ENCODE measurements at regions not wholly inside any gene's neighbourhood (a gene's known extent, or its start where the extent isn't known, plus 50 kb on each side); places are given as distances from the start of the nearest gene placed in this dataset.
A peak's percentile ranks its signal among the peaks of the same experiment; 100 is the strongest.

DNA sequence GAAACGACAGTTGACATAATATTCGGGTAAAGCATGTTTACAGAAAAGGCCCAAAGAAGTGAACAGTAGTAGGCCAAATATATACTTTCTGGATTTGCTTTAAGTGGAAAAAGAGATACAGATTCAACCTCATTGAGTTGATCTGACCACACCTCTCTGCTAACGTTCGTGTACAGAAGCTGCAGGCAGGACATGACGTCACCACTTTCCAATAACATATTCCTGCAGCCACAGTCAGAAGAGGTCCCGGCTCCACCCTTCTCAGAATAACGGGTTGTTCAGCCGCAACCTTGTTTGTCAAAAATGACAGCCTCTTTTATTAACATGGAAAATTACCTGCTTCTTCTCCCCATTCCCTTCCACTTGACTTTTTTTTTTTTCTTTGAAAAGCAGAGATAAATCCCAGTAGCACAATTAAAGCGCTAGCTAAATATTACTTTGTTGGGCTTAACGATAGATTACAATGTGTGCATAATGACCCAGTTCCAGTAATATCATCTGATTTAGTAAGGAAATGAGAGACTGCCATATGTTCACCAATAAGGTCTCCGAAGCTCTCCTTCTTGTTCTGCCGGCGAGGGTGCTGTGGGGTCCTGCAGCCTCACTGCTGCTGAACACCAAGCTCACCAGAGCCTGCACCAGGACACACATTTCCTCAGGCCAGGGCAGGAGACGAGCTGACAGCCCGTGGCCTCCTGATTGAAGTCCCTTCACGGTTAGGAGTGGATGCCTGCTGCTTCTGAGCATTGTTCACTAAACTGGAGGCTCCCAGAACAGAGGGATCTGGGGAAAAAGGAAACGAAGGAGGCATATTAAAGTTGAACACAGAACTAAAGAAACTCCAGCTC is 451.0 kb upstream of the SALL3 start:
- DNase-seq (ENCODE audit: low spot score), result no peak

DNA sequence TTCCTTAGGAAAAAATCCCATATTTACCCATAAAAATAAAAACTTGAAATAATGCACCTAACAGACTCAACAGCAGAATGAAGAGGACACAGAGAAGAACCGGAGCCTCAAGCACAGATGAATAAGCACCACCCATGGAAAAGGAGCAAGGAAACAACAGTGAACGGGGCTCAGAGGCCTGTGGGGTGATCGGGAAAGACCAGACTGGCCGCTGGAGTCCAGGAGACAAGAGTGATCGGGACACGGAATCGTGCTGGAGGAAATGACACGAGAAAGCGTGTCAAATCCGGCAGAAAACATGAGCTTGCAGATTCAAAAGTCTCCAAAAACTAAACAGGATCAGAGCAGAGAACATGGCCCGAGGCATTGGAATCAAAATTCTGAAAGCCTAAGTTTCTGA is 448.0 kb upstream of the SALL3 start:
- no peak for DNase-seq (ENCODE audit: low spot score)

DNA sequence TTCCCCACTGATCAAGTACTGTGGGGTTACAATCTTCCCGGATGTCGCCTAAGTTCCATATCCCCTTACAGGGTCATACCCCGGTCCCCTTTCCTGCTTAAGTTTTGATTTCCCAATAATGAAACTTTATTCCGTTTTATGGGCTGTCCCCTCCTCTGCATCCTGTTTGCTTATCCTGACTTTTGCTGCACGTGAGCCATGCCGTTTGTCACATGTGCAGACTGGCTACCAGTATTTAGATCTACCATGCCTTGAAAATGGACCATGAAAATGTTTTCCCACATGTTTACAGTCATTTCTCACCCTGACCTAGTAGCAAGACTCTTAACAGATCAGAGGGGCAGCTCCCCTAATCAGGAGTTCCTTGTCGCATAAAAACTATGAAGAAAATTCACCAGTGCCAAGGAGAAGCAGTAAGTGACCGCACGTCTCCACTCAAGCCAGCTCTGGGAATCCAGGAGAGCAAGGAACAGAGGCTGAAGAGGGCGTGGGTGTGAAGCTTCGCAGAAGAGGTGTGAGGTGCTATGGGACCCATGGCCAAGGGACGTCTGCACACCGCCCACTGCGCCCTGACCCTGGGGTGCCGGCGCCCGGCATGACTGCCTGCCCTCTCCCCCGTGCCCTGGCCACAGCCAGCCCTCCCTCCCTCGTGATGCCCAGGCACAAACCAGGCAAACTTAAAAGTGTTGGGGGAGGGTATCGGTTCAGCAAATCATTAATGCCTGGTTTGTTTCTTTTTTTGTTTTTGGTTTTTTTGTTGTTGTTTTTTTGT is 440.8 kb upstream of the SALL3 start:
- no peak for DNase-seq (ENCODE audit: low spot score)

DNA sequence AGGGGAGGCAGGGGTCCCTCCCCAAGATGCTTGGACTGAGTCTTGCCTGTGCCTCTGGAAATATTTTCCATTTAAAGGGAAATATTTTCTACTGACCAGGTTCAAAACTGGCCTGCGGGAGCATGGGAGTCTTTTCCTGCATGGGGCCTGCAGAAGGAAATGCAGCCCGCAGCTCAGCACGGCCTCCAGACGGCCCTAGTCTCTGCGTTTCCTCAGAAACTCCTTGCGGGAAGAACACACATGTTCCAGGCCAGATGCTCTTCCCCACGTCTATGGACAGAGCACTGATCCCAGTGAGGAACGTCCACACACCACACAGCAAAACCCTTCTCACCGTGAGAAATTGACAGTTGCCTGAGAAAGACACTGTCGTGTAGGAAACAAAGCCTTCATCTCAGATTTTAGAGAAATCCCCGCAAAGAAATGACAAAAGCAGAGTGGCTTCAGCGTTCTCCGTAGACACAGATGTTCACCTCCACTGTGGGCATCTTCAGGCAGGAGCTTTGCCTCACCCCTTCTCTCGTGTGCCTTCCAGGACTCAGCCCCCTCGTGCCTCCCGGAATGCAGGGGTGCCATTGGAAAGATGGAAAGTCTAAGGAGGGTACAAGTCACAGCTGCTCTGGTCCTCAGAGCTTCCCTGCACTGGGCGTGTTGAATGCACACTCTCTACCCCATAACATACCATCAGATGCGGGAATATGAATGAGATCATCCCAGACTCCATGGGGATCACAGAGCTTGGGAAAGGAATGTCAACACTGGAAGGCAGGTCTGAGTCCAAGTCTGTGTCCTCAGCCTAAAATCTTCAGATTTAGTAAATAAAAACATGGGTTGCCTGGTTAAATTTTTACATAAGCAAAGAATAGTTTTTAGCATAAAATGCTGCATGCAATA is 438.7 kb upstream of the SALL3 start:
- DNase-seq (ENCODE audit: low spot score), result no peak

DNA sequence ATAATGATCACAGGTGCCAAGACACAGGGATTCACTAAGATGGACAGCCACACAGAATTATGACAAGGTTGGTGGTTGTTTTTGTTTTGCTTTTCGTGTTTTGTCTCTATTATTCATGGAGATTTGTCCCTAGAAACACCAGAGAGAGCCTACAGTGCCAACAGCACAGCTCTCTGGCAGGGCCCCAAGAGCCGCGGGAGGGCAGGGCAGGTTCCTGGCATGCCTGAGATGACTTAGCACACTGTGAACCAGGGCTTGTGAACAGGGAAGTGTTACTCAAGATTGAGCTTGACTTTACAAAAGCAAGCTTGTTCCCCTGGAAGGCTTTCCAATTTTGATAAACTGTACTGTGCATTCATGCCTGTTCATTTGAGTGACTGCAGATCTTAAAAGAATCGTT is 437.4 kb upstream of the SALL3 start:
- DNase-seq (ENCODE audit: low spot score), result peak; percentile 52

DNA sequence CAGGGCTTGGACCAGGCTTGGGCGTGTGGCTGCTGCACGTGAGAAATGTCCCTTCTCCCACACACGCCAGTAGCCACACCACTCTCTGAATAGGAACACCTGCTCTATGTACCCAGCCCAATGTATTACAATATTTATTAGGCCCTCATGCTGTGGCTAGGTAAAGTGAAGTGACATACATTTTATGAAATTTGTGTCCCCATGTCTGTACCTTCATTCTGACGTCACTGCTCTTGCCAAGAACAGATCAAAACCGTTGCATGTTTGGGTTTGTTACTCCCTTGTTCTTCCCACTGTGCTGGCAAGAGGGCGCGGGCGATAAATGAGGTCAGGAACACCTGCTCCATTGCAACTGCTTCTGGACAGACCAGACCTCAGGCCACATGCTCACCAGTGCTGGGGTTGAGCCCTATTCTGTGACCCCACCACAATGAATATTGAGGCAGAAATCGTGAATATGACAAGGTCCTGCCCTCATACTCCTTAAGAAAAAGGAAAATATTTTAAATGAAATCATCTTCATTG is 436.4 kb upstream of the SALL3 start:
- DNase-seq (ENCODE audit: low spot score), result no peak

DNA sequence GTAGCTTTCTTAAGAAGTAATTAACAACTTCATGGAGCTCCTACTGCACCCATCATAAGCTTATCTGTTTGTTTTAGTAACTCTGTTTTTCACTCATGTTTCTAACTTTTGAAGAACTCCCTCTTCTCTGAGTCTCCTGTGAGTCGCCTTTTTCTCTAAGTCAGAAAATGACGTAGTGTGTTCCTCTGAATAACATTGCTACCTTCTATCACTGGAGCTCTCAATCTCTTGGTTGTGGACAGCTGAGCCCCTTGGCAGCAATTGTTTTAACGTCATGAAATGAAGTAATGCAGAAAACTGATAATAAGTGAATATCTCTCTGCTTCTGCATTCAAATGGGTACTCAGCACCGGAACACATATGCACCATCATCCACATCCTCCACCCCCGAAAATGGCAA is 433.3 kb upstream of the SALL3 start:
- DNase-seq (ENCODE audit: low spot score), result no peak

DNA sequence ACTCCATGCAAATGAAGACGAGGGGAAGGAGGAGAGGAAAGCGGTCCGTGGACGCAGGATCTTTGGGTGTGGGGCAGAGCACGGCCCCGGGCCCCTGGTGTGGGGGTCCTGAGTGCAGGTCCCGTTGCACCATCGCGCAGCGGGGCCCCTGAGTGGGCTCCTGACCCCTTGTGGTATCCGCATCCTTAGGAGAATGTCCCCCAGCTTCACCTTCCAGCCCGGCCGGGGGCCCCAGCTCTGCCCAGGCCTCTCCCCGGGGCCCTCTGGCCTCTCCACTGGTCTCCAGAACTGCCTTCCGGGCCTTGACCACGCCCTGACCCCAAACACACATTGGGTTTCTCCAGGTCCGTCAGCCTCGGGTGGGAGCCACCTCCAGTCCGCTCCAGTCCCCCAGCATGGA is 431.8 kb upstream of the SALL3 start:
- no peak for DNase-seq (ENCODE audit: low spot score)

DNA sequence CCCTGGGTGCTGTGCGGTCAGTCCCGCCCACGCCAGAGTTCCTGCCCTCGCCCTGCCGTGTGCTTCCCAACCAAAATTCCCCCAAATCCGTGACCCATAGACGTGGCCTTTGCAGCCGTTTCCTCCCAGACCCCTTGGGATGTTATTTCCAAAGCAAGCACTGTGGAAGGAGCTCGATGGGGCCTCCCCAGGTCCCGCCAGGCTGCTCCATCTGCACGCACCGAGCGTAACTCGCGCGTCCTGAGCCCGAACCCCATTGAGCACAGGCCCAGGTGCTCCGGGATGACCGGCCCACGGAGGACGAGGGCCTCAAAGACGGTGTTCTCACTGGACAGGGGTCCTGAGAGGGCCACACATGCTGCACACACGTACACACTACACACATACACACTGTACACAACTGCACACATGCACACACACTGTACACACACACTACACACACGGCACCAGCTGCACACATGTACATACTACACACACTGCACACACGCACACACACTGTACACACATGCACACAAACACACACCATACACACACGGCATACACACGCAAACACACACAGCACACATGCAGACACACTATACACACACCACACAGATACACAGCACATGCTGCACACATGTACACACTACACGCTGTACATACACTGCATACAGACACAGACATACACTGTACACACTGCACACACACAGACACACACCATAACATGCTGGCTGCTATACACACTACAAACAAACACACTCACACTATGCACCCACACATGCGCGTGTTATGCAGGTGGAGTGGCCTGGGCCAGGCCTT is 431.2 kb upstream of the SALL3 start:
- no peak for DNase-seq (ENCODE audit: low spot score)

DNA sequence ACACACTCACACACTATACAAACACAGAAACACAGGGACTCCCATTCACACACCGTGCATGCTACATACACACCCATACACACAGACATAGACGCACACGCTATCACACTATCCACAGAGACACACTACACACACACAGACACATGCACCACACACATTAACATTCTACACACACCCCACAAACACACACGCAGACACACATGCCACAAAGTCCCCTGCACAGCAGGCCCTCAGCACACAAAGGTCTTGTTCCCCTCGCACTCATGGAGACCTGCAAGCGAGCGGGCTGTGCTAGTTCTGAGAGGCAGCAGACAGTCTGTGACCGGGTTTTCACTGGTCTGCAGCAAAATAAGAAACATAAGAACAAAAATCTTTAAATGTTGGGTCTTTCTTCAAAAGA is 429.6 kb upstream of the SALL3 start:
- no peak for DNase-seq (ENCODE audit: low spot score)

DNA sequence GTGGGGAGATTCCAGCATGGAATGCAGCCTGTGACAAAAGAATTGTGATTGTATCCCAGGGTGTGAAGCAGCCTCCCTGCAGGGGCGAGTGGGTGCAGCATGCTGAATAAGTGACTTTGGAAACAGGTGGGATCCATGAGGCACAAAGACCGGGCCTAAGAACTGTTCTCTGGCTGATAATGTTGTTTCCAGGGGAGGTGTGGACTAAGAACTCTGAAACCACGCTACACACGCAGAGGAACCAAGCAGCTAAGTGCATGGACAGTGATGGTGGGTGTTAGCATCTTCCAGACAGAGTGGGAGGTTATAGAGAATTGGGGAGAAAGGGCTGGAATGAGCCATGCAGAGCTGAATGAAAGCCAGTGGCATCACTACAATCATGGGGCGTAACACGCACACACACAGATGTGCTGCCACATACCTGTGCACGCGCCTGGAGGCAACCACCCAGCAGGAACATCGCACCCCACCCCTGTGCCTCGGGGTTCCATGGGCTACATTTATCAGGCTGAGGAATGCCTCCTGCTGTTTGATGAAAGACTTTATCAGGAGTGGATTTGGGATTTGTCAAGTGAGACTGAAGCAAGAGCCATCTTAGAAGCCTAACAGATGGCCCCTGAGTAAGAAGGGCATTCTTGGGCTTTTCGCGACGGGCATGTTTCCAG is 424.5 kb upstream of the SALL3 start:
- DNase-seq (ENCODE audit: low spot score), result no peak

DNA sequence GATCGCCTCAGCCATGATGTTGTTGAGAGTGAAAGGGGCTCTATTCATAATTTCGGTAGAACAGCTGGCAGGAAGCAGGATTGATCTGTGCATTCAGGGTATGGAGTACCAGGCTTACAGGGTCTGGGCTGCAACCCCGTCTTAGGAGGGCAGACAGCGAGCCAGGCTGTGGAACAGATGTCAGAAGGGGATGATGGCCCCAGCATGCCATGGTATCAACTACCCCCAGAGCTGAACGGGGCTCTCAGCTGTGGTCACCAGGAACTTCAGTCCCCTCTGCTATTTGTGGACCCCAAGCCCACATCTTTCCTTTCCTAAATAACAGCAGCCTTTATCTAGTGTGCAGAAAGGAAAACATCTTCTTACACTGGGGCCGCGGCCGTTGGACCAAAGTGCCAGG is 422.2 kb upstream of the SALL3 start:
- DNase-seq (ENCODE audit: low spot score), result no peak

DNA sequence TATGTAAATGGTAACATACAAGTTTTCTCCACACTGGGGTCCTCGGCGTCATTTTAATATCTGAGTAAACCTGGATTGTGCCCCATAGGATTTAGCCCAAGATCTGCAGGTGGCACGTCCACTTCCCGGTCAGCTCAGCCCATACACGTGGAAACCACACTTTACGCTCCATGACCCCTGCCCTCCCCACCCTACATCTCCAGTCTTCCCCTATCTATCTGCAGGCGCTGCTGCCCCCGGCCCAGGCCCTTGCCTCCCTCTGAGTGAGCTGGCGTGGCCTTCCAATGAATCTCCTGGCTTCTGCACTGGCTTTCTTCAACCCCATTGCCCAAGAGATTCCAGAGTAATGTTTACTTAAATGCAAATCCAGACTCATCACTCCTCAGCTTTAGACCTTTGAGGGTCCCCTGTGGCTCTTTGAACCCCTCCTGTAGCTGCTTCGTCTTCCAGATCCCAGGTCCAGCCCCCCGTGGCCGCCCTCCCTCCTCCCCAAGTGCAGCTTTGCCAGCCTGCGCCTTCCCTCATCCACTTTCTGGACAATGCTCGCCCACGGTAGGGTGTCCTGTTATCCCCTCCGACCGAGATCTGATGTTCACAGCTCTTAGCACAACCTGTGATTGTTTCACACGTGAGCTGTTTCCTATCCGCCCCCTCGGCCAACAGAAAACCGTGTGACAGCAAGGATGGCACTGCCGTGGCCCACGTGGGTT is 421.4 kb upstream of the SALL3 start:
- DNase-seq (ENCODE audit: low spot score), result no peak

DNA sequence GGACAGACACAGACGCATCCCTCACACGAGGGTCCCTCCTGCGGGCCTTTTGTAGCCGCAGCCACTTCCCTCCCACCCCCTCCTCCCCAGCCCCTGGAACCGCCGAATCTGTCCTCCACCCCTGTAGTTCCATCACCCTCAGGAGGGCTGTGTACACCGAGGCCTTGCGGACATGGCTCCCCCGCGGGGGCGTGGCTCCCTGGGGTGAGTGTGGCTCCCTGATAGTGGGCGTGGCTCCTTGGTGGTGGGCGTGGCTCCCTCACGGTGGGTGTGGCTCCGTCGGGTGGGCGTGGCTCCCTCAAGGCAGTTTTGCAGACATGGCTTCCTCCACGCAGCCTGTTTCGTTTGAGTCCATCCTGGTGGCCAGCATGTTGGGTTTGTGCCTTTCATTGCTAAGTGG is 420.7 kb upstream of the SALL3 start:
- no peak for DNase-seq (ENCODE audit: low spot score)

DNA sequence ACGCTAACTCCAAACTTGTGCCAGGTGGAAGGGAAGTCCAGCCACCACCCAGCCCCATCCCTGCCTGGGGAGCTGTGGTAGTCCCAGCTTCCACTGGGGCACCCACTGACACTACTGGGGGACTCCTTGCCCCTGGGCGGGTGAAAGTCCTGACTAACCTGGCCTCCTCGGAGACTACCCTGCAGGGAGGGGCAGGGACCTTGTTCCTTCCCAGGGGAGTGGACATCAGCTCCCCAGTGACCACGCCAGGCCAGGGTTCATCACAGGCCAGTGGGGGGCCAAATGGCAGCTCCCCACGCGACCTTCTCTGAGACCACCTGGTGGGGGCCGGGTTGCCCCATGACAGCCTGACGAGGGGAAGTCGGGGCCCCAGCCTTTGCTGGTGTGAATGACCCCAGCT is 420.0 kb upstream of the SALL3 start:
- DNase-seq (ENCODE audit: low spot score), result no peak

DNA sequence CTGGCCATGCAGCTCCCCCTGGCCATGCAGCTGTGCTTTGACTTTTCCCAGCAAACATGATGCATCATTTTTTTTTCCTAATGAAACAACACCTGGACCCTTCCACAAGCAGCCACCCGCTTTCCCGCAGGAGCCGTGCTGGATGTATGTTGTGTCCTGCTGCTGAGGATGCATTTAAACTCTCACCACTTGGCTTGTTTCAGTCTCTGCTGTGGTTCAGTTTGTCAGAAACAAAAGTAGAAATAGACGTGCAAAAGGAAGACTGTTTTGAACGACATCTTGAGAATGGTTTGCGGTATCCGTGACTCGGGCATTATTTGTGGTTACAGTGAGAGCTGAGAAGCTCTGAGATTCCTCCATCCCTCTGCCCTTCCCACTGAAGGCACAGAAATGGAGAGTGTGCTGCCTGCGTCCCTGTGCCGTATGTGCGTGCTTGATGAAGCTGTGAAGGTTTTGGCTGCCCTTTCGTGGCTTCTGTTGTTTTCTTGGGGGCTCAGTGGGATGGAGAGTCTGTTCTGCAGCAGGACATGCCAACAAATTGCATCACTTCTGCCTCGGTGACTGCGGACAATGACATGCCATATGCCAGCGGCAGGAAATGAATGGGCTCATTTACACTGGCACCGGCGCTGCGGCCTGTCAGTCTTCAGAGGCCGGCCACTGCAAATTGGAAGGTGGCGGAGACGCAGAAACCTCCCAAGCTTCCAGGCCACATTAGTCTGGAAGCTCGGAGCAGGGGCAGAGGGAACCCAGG is 417.7 kb upstream of the SALL3 start:
- peak; percentile 69 for DNase-seq (ENCODE audit: low spot score)

DNA sequence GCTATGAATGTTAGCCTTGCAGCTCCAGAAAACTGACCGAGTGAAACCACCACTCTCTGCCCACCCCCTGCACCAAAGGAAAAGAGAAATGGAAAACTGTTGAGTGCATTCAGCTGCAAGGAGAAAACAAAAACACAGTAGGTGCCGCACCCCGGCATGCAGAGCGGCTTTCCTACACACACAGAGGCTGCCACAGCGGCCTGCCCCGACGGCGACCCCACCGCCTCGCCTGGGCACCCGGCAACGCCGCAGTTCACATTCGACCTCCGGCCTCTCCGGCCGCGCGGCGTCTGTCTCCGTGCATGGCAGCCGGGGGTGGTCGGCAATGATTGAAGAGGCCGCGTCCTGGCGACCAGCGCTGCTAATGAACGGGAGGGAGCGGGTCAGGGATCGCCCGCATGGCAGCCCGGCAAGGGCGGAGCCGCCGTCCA is 417.1 kb upstream of the SALL3 start:
- DNase-seq (ENCODE audit: low spot score), result no peak

DNA sequence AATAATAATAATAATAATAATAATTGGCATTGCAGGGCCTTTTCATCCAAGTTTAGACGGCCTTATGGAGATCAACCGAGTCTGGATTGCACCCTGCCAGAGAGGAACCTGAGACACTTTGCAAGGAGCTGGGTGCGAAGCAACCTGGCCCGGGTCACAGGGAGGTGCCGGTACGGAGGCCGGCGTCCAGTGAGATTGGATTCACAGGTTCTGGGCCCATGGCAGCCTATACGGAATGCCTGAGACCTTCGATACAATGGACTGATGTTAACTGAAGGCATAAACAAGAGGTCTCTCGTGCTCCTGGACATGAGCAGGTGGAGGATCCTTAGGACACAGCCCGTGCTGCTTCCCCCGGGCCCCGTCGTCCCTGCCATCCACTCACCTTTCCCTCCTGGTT is 416.5 kb upstream of the SALL3 start:
- DNase-seq (ENCODE audit: low spot score), result no peak

DNA sequence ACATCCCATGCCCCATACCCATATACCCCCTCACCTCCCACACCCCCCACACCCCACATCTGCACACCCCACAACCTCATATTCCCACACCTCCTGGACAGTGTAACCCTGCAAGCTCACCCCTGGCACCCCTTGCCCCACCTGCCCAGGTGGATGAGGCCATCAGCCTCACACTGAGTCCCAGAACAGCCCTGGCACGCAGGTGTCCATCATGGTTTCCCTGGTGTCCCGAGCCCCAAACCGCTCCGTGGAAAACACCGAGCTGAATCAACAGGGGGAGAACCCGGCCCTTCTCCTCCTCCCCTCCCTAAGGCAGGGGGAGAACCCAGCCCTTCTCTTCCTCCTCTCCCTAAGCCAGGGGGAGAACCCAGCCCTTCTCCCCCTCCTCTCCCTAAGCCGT is 415.6 kb upstream of the SALL3 start:
- DNase-seq (ENCODE audit: low spot score), result no peak

Data from globus pallidus (tissue), 1 donor.